RWPE2 (cell line): ENCODE measurements at regions not wholly inside any gene's neighbourhood (a gene's known extent, or its start where the extent isn't known, plus 50 kb on each side); places are given as distances from the start of the nearest gene placed in this dataset.

Experiments
- ATAC-seq: fragments of 200-7000 bp; cut with Tn5 transposase; 3 replicates; pipeline ENCODE4 v1.9.1; 2021; ENCODE audit warnings: low read depth
- DNase-seq: peaks from one replicate; pipeline ENCODE4 v3.0.0-alpha.2; 2020; ENCODE audit warnings: low spot score
- H3K27ac ChIP-seq: fragments of 450-650 bp; 2 replicates; pipeline ENCODE4 v1.5.1; 2017; ENCODE audit warnings: mild to moderate bottlenecking; ENCODE audit not compliant: poor library complexity, severe bottlenecking
- H3K27me3 ChIP-seq: fragments of 250-450 bp; sonication (Bioruptor Pico); 2 replicates; pipeline ENCODE4 v1.5.1; 2021; ENCODE audit warnings: mild to moderate bottlenecking, moderate library complexity; ENCODE audit not compliant: insufficient read depth, poor library complexity, severe bottlenecking
- H3K36me3 ChIP-seq: fragments of 250-450 bp; sonication (Bioruptor Pico); 2 replicates; pipeline ENCODE4 v1.5.1; 2020; ENCODE audit warnings: low read depth, mild to moderate bottlenecking, moderate library complexity
- H3K4me1 ChIP-seq: fragments of 250-450 bp; sonication (Bioruptor Pico); 2 replicates; pipeline ENCODE4 v1.5.1; 2021; ENCODE audit warnings: mild to moderate bottlenecking, moderate library complexity; ENCODE audit not compliant: insufficient read depth, poor library complexity, severe bottlenecking
- H3K4me3 ChIP-seq: fragments of 250-450 bp; sonication (Bioruptor Pico); 2 replicates; pipeline ENCODE4 v1.5.1; 2021; ENCODE audit warnings: mild to moderate bottlenecking, moderate library complexity; ENCODE audit not compliant: severe bottlenecking
- H3K9me3 ChIP-seq: fragments of 250-450 bp; sonication (Bioruptor Pico); 2 replicates; pipeline ENCODE4 v1.5.1; 2021; ENCODE audit warnings: mild to moderate bottlenecking, moderate library complexity; ENCODE audit not compliant: severe bottlenecking
- TF ChIP-seq, protein P1 (sequence below): fragments of 450-650 bp; IDR thresholded peaks from one replicate; pipeline ENCODE4 v1.5.1; 2017; ENCODE audit warnings: mild to moderate bottlenecking, moderate library complexity; ENCODE audit not compliant: poor library complexity, severe bottlenecking

DNA sequence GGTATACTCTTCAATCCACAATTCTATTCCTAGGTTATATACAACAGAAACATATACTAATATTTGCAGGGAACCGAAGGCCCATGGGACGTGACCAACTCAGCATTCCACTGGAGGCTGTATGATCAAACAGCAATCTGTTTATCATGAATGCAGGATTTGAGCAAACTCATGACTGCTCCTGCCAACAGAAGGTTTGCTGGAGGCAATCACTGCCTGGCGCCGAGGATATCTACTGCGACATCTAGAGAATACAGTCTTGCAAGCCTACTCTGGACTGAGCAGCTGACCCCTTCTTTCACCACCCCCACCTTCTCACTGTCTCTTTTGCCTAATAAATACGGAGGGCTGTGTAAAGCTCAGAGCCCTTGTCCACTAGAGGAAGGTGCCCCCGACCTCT lies 90.5 kb upstream of the CDH10 start:
- no peaks in the 10 kb centered on the region for H3K9me3 ChIP-seq
- no peak for ATAC-seq
- no peak overlapping the region for H3K4me3 ChIP-seq
- no peak overlapping the region for H3K27ac ChIP-seq
- TF ChIP-seq, protein P1, sequence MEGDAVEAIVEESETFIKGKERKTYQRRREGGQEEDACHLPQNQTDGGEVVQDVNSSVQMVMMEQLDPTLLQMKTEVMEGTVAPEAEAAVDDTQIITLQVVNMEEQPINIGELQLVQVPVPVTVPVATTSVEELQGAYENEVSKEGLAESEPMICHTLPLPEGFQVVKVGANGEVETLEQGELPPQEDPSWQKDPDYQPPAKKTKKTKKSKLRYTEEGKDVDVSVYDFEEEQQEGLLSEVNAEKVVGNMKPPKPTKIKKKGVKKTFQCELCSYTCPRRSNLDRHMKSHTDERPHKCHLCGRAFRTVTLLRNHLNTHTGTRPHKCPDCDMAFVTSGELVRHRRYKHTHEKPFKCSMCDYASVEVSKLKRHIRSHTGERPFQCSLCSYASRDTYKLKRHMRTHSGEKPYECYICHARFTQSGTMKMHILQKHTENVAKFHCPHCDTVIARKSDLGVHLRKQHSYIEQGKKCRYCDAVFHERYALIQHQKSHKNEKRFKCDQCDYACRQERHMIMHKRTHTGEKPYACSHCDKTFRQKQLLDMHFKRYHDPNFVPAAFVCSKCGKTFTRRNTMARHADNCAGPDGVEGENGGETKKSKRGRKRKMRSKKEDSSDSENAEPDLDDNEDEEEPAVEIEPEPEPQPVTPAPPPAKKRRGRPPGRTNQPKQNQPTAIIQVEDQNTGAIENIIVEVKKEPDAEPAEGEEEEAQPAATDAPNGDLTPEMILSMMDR, result no peak
- DNase-seq, result no peak
- H3K27me3 ChIP-seq, result no peaks in the 10 kb centered on the region
- no peaks in the 10 kb centered on the region for H3K4me1 ChIP-seq
- H3K36me3 ChIP-seq, result no peaks in the 10 kb centered on the region

DNA sequence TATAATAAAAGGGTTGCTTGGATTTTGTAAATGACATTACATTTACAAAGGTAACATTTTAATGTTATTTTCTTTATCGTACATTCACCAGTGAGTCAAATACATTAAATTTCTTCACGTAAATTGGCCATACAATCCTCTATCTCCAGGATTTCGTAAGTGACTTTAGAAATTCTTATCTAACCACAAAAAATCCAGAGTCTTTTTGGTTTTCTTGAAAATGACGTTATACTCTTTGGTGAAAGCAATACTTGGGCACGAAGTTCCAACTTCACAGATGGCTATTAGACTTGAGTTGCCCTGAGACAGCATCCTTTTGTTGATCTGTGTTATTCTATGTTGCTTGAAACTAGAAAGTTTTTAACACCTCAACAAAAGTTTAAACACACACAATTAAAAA lies 87.4 kb upstream of the CDH10 start:
- no peak for ATAC-seq
- TF ChIP-seq, protein P1, result no peak
- Histone ChIP-seq H3K9me3 (no peaks in the 10 kb centered on the region), H3K4me3 (no peak overlapping the region), H3K36me3 (no peaks in the 10 kb centered on the region), H3K4me1 (no peaks in the 10 kb centered on the region), H3K27ac (no peak overlapping the region), H3K27me3 (no peaks in the 10 kb centered on the region)
- DNase-seq, result no peak

DNA sequence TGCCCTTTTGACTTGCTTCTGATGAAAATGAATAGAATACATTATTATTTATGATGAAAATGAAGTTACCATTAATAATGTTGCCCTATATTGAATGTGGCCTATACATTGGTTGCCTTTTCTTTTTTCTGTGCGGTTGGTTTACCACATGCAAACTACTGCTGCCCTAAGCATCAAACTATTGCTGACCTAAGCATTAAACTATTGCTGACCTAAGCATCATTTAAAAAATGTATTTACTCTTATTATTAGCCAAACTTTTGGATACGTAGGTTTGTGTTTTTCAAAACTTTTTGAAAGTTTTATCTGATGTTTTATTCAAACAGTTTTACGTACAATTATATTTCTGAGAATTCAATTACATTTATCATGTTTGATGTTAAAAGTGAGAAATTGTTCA lies 76.0 kb upstream of the CDH10 start:
- TF ChIP-seq, protein P1, result no peak
- Histone ChIP-seq H3K27me3 (no peaks in the 10 kb centered on the region), H3K36me3 (no peaks in the 10 kb centered on the region), H3K27ac (no peak overlapping the region), H3K9me3 (peaks cover 2% of the 10 kb centered on the region), H3K4me3 (no peak overlapping the region), H3K4me1 (no peaks in the 10 kb centered on the region)
- no peak for ATAC-seq
- DNase-seq, result no peak

DNA sequence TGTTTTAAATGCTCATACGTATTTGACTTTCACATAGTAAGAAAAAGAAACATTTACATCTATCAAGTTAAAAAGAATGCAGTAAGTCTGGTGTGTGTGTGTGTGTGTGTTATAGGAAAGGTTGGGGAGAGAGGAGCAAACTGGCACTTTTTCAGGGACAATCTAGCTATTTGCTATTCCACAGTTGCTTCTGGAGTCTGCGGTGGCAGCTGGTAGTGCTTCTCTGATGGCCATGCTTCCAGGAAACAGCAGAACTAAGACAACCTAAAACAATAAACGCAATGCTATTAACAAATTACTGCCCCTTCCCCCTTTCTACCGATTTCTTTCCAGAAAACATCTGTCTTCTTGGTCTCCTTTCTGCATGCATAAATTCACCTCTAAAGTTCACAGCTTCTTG lies 70.0 kb upstream of the CDH10 start:
- Histone ChIP-seq H3K4me1 (peaks cover 6% of the 10 kb centered on the region), H3K36me3 (no peaks in the 10 kb centered on the region), H3K4me3 (peak overlapping the region; percentile 18), H3K27ac (no peak overlapping the region), H3K27me3 (no peaks in the 10 kb centered on the region), H3K9me3 (no peaks in the 10 kb centered on the region)
- peak; percentile 53; the same call in 2 of the 3 replicates for ATAC-seq
- no peak for DNase-seq
- TF ChIP-seq, protein P1, result no peak

DNA sequence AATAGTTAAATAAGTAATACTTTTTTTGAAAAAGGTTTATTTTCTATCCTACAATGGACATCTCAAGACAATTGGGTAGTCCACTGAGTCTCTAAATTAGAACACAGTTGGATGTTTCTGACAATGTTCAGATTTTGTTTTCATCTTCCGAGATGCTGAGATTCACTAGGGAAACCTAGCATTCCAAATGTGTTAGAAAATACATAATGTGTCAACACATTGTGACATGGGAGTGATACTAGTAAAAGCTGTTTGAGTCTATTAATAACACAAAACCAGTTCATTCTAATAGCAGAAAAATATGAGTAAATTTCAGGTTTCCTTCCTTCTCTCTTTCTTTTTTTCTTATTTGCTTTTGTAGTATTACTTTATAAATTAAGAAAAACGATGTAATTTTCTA lies 68.2 kb upstream of the CDH10 start:
- Histone ChIP-seq H3K27me3 (no peaks in the 10 kb centered on the region), H3K9me3 (no peaks in the 10 kb centered on the region), H3K4me1 (peaks cover 6% of the 10 kb centered on the region), H3K4me3 (no peak overlapping the region), H3K36me3 (no peaks in the 10 kb centered on the region), H3K27ac (no peak overlapping the region)
- DNase-seq (no peak), ATAC-seq (no peak)
- TF ChIP-seq, protein P1, result no peak
